Right cardiac atrium (tissue), 5 donors: ENCODE measurements at regions not wholly inside any gene's neighbourhood (a gene's known extent, or its start where the extent isn't known, plus 50 kb on each side); places are given as distances from the start of the nearest gene placed in this dataset.

Experiments
- ATAC-seq, 2 donors: fragments of 200-7000 bp; cut with Tn5 transposase; one replicate each; pipeline versions ENCODE4 v1.8.0 to v1.9.1; 2020; ENCODE audit warnings: moderate library complexity in 2 of 2, mild to moderate bottlenecking in 1 of 2
- DNase-seq, 3 donors: peaks; one replicate each; pipeline ENCODE4 v3.0.0-alpha.2; 2020
- H3K27ac ChIP-seq: one replicate; pipeline ENCODE4 v1.5.1; 2013; ENCODE audit warnings: mild to moderate bottlenecking, low read length, control low read depth, moderate library complexity
- H3K27me3 ChIP-seq: one replicate; pipeline ENCODE4 v1.6.1; 2013; ENCODE audit not compliant: control insufficient read depth, insufficient read depth
- H3K4me1 ChIP-seq: one replicate; pipeline ENCODE4 v1.6.1; 2013; ENCODE audit warnings: low read length; ENCODE audit not compliant: control insufficient read depth, insufficient read depth
- H3K4me3 ChIP-seq: one replicate; pipeline ENCODE4 v1.5.1; 2013; ENCODE audit warnings: low read length, control low read depth
- H3K9me3 ChIP-seq: one replicate; pipeline ENCODE4 v1.6.1; 2013; ENCODE audit warnings: low read length; ENCODE audit not compliant: control insufficient read depth
- WGBS: extraction: QIAGEN DNeasy Blood & Tissue Kit; methylation state at CpG from one replicate; pipeline ENCODE4 v1.1.7; 2013; 5-methylcytosine and 5-hydroxymethylcytosine counted together
- intact Hi-C, 4 donors: fragments of 100-400 bp; cut with DNase I; formaldehyde crosslinking; loops; one replicate each; pipeline versions ENCODE4 v1.11.0 to v1.14.0; 2022 to 2023
- donor health status: healthy with polysubstance abuse.
- donor health status: DM: no; HTN: yes; CAD: no.
- donor health status: DM: no; HTN: no; CAD: no.
- donor health status: DM: no; HTN: yes; CAD: no; lungs with severe emphysema.
- donor health status: DM: yes; HTN: yes; CAD: no.

DNA sequence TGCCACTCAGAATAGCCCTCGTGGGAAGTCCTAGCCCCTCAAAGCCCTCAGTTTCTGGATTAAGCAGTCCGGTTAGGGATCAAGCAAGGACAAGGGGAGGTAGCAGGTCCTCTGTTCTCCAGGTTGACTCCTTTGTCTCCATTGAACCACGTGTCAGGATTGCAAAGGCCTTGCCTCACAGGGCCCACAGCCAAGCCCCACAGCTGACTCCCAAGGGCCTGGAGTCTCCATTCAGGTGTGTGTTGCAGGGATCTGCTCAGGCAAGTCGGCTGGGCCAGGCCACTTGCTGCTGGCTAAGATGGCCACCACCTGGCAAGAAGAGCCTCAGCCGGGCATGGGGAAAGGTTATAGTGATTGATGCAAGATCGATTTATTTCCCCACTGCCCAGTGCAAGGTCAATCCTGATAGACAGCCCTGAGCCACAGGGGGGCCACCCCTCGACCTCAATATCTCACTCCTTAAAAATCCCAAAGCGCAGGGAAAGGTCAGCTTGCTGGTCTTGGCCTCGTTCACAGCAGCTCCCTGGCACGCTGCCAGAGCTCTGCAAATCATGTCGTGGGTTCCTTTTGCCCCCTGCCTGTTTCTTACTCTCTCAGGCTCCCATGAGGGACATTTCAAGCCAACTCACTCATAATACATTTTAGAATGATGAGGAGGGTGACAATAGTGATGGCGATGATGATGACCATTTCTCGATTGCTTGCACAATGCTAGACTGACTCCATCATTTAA is 75.9 kb downstream of the EDN3 start:
- H3K9me3 ChIP-seq, result no peaks in the 10 kb centered on the region
- intact Hi-C loops, result no loop called here
- WGBS, result 63% methylated on average over 13 of the region's 13 CpGs
- no peaks in the 10 kb centered on the region for H3K4me1 ChIP-seq
- ATAC-seq (no peak), DNase-seq (no peak)
- no peak overlapping the region for H3K27ac ChIP-seq
- H3K4me3 ChIP-seq, result no peak overlapping the region
- H3K27me3 ChIP-seq, result no peaks in the 10 kb centered on the region

DNA sequence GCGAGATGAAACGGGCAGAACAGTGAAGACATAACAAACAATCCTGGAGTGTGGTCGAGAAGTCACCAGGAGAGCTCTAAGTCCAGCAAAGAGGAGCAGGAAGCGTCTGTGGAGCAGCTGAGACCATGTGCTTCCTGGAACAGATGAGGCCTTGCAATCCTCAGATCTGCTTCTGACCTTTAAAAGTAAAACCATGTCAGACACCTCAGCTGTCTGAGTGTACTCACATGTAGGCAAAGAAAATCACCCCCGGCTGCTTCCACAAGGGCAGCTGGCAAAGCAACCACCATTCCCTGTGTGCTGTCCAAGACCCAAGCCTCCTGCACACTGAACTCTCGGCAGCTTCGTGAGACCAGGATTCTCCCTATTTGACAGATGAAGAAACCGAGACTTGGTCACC is 76.6 kb downstream of the EDN3 start:
- no peaks in the 10 kb centered on the region for H3K4me1 ChIP-seq
- no peaks in the 10 kb centered on the region for H3K27me3 ChIP-seq
- no peak overlapping the region for H3K27ac ChIP-seq
- 72% methylated on average over 8 of the region's 8 CpGs for WGBS
- intact Hi-C loops, result no loop called here
- DNase-seq (no peak), ATAC-seq (no peak)
- no peak overlapping the region for H3K4me3 ChIP-seq
- no peaks in the 10 kb centered on the region for H3K9me3 ChIP-seq

DNA sequence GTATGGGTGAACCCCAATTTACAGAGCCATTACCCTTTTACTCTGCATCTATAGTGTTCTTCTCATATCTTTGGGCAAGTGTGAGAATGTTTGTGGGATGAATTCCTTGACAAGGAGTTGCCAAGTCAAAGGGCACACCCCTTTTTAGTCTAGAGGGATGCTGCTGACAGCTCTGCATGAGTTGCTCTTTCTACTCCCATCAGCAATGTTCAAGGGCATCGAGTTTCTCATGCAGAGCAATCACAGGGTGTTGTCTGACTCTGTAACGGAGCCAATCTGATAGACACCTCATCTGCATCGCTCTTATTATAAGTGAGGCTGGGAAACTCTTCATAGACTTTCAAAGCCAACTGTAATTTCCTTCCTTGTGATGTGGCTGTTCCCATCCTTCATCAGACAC is 77.4 kb downstream of the EDN3 start:
- no peak for ATAC-seq

DNA sequence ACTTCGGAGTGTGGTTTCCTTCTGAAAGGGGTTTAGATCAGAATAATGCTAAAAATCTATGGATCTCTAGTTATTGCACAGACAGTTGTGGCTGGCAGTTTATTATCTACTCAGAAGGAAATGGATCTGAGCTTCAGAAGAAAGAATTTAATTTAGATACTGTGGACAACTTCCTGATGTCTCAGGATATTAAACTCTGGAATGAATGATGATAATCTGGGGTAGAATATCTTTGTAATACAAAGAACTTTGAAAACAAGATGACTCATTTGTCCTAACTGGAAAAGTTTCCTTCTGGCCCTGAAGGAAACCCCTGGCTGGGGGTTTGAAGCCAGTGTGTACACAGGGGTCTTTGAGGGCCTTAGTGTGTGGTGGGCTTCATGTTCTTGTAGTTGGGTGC is 78.0 kb downstream of the EDN3 start:
- no peak for ATAC-seq
- DNase-seq, result no peak
- Histone ChIP-seq H3K4me1 (no peaks in the 10 kb centered on the region), H3K27ac (no peak overlapping the region), H3K27me3 (no peaks in the 10 kb centered on the region), H3K4me3 (no peak overlapping the region), H3K9me3 (no peaks in the 10 kb centered on the region)
- intact Hi-C loops, result no loop called here
- 78% methylated on average over 1 of the region's 1 CpG for WGBS

More for the DNA sequence above, 77.4 kb downstream of the EDN3 start:
- 34% methylated on average over 3 of the region's 3 CpGs for WGBS
- no peak overlapping the region for H3K27ac ChIP-seq
- H3K27me3 ChIP-seq, result no peaks in the 10 kb centered on the region
- DNase-seq, result no peak
- no peak overlapping the region for H3K4me3 ChIP-seq
- intact Hi-C loops, result no loop called here
- no peaks in the 10 kb centered on the region for H3K4me1 ChIP-seq
- H3K9me3 ChIP-seq, result no peaks in the 10 kb centered on the region

DNA sequence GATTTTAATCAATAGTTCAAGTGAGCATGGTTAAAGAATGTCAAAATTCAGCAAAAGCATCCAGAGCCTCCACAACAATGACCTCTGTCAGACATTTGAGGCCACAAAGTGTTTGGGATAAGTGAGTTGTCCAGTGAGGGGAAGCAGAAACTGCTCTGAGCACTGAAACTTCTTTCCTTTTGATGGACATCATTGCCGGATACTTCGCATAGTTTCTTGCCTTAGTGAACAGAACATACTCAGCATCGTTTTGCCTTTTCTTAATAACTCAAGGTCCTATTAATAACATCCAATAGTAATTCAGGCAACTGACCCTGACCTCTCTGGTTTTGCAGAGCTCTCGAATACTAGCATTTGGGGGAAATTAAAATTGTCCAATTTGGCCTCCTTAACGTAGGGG is 78.6 kb downstream of the EDN3 start:
- H3K9me3 ChIP-seq, result no peaks in the 10 kb centered on the region
- H3K4me3 ChIP-seq, result no peak overlapping the region
- no peaks in the 10 kb centered on the region for H3K4me1 ChIP-seq
- intact Hi-C loops, result no loop called here
- DNase-seq, result no peak
- WGBS, result 76% methylated on average over 5 of the region's 5 CpGs
- H3K27ac ChIP-seq, result no peak overlapping the region
- H3K27me3 ChIP-seq, result no peaks in the 10 kb centered on the region
- no peak for ATAC-seq

DNA sequence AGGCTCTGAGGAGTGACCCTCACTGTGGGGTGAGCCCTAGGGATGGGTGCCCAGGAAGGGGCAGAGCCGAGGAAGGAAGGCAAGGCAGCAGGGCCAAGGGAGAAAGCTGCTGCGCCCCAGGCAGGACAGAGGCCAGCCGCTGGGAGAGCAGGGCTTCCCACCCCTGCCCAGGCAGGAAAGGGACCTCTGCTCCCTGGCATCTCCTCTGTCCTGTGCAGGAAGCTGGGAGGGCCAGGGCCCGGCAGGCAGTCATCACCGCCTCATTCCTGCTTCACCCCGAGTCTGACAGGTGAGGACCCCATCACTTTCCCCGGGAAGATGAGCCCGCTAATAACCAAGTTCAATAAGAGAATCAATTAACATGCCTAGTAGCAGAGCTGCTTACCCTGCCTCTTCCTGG is 81.3 kb downstream of the EDN3 start:
- no peaks in the 10 kb centered on the region for H3K4me1 ChIP-seq
- no peak overlapping the region for H3K4me3 ChIP-seq
- H3K27me3 ChIP-seq, result no peaks in the 10 kb centered on the region
- intact Hi-C loops, result no loop called here
- 54% methylated on average over 8 of the region's 8 CpGs for WGBS
- no peak overlapping the region for H3K27ac ChIP-seq
- H3K9me3 ChIP-seq, result no peaks in the 10 kb centered on the region
- ATAC-seq, result no peak
- DNase-seq, result no peak

DNA sequence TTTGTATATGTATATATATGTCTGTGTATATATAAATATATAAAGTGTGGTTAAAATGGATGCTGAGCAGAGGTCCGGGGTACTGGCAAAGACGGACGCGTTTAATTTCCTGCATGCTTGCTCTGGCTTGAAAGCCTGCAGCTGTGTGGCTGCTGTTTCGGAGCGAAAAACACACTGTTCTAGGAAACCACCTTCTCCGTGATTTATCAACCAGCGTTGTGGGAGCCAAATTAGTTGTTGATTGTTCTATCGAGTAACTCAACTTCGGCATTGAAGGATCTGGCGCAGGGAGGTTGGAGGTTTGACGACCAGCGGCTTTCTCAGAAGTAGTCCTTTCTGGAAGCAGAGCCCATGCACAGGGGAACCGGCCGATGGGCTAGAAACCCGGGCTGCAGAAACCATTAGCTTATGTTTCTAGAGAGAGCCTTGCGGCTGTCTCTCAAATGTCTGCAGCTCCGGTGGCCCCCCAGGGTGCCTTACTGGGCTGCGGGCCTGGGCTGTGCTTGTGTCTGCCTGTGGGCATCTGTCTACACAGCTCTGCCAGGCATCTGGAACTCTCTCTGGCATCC is 81.8 kb downstream of the EDN3 start:
- no peak overlapping the region for H3K4me3 ChIP-seq
- WGBS, result 69% methylated on average over 19 of the region's 19 CpGs
- intact Hi-C loops, result no loop called here
- DNase-seq, result no peak
- no peaks in the 10 kb centered on the region for H3K4me1 ChIP-seq
- H3K27ac ChIP-seq, result no peak overlapping the region
- no peak for ATAC-seq
- H3K9me3 ChIP-seq, result no peaks in the 10 kb centered on the region
- no peaks in the 10 kb centered on the region for H3K27me3 ChIP-seq

DNA sequence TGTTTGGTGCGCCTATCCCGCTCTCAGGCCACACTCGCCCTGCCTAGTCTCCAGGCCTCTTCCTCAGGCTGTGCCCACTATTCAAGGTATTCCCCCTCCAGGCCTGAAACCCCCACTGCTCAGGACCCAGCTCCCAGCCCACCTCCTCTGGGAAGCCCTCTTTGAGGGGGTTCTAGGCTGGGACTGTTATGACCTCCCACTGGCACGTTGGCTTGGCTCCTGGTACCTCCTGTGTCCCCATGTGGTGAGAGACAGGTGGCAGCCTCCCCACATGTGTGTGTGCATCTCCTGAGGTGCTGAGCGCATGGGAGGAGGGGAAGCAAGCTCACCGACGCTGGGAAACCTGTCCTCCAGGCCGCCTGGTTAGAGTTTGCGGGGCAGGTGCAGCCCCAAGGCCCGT is 82.5 kb downstream of the EDN3 start:
- Histone ChIP-seq H3K4me1 (no peaks in the 10 kb centered on the region), H3K9me3 (no peaks in the 10 kb centered on the region), H3K27ac (no peak overlapping the region), H3K27me3 (no peaks in the 10 kb centered on the region), H3K4me3 (no peak overlapping the region)
- 70% methylated on average over 10 of the region's 10 CpGs for WGBS
- DNase-seq (no peak), ATAC-seq (no peak)
- intact Hi-C loops, result no loop called here

DNA sequence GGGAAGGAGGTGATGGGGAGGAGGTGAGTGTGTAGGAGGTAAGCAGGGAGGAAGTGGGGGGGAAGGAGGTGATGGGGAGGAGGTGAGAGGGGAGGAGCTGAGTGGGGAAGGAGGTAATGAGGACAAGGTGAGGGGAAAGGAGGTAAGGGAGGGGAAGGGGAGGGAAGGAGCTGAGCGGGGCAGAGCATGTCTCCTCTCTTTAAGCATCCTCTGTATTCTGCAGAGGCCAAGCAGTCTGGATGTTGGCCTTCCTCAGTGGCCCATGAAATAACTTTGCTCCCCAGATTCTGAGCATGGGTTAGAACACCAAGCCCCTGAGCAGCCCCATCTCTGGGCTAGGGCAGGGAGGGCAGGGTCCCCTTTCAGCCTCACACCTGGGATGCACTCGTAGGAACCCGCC is 84.6 kb downstream of the EDN3 start:
- Histone ChIP-seq H3K4me3 (no peak overlapping the region), H3K4me1 (no peaks in the 10 kb centered on the region), H3K27ac (no peak overlapping the region), H3K27me3 (no peaks in the 10 kb centered on the region), H3K9me3 (no peaks in the 10 kb centered on the region)
- DNase-seq, result no peak
- intact Hi-C loops, result no loop called here
- ATAC-seq, result no peak
- WGBS, result 64% methylated on average over 3 of the region's 3 CpGs

DNA sequence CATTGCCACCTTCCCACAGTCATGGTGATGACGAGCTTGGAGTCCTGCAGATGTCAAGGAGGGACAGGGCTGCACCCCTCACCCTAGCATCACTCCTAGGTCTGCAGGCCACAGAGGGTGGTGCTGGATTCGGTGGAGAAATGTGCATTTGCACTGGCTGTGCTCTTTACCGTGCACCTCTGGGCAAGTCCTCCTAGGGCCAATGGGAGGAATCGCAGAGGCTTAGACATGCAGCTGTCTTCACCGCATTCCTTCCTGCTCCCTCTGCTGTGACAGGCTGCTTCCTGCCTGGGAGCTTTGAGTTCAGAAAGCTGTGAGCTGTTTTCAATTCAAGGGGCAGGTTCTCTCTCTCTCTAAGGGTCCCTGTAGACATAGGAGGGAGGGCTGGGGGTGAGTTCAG is 85.1 kb downstream of the EDN3 start:
- Histone ChIP-seq H3K4me3 (no peak overlapping the region), H3K27ac (no peak overlapping the region), H3K27me3 (no peaks in the 10 kb centered on the region), H3K4me1 (no peaks in the 10 kb centered on the region), H3K9me3 (no peaks in the 10 kb centered on the region)
- intact Hi-C loops, result no loop called here
- WGBS, result 20% methylated on average over 5 of the region's 5 CpGs
- DNase-seq (no peak), ATAC-seq (no peak)

DNA sequence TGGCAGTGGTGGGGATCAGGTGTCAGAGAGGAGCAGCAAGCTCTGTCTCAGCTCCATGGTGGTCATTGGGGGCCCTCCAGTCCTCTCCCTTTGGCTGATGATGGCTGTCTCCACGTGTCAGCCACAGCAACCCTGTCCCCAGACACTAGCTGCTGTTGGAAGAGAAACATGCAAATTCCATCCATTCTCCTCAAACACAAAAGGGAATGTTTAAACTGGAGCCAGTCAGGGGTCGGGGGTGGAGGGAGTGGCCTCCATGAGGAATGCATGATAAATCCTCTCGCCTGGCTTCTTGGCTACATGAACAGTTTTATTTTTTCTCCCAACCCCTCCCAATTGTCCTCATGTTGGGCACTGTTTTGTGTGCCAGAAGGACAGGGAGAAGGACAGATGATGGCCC is 86.4 kb downstream of the EDN3 start:
- H3K27me3 ChIP-seq, result no peaks in the 10 kb centered on the region
- ATAC-seq, result no peak
- intact Hi-C loops, result no loop called here
- WGBS, result 25% methylated on average over 3 of the region's 3 CpGs
- H3K9me3 ChIP-seq, result no peaks in the 10 kb centered on the region
- H3K27ac ChIP-seq, result no peak overlapping the region
- H3K4me3 ChIP-seq, result no peak overlapping the region
- no peaks in the 10 kb centered on the region for H3K4me1 ChIP-seq
- no peak for DNase-seq

DNA sequence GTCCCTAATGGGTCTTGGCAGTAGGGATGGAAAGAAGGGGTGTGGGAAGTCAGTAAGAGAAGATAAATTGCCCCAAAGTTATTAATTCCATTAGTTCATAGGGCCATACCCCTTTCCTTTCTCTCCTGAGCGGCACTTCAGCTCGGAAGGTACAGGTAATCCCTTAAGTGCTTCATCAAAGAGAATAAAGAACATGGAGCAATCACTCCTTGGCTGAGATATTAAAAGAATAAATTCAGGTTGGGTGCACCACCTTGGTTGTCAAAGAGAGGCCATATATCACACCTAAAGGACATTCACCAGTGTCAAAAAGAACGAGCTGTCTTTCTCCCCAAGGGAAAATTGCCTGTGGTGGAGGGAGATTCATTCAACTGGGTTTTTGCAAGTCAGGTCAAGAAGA is 87.5 kb downstream of the EDN3 start:
- H3K4me1 ChIP-seq, result no peaks in the 10 kb centered on the region
- H3K4me3 ChIP-seq, result no peak overlapping the region
- DNase-seq, result no peak
- 84% methylated on average over 3 of the region's 3 CpGs for WGBS
- ATAC-seq, result no peak
- intact Hi-C loops, result no loop called here
- no peaks in the 10 kb centered on the region for H3K9me3 ChIP-seq
- H3K27ac ChIP-seq, result no peak overlapping the region
- no peaks in the 10 kb centered on the region for H3K27me3 ChIP-seq
